Mucosa of descending colon (tissue), 3 donors: ENCODE measurements at regions not wholly inside any gene's neighbourhood (a gene's known extent, or its start where the extent isn't known, plus 50 kb on each side); places are given as distances from the start of the nearest gene placed in this dataset.

Experiments used
- ATAC-seq: fragments of 200-7000 bp; cut with Tn5 transposase; one replicate; pipeline ENCODE4 v1.9.1; 2020; ENCODE audit warnings: mild to moderate bottlenecking, moderate library complexity
- DNase-seq, 3 donors: peaks; one replicate each; pipeline ENCODE4 v3.0.0-alpha.2; 2020
- H3K36me3 ChIP-seq: fragments of 200-600 bp; one replicate; pipeline ENCODE4 v1.8.0; 2021; ENCODE audit warnings: low read depth, mild to moderate bottlenecking
- H3K4me1 ChIP-seq: fragments of 200-600 bp; one replicate; pipeline ENCODE4 v1.8.0; 2021; ENCODE audit warnings: low read depth, mild to moderate bottlenecking
- H3K4me3 ChIP-seq: fragments of 200-600 bp; one replicate; pipeline ENCODE4 v1.8.0; 2021; ENCODE audit warnings: mild to moderate bottlenecking
- H3K9me3 ChIP-seq: fragments of 200-600 bp; one replicate; pipeline ENCODE4 v1.8.0; 2021; ENCODE audit warnings: mild to moderate bottlenecking
- CTCF ChIP-seq: fragments of 200-600 bp; IDR thresholded peaks from one replicate; pipeline ENCODE4 v1.8.0; 2022; ENCODE audit warnings: antibody characterized with exemption, mild to moderate bottlenecking
- intact Hi-C, 2 donors: fragments of 100-400 bp; cut with DNase I in 1 of 2; cut with micrococcal nuclease in 1 of 2; formaldehyde crosslinking; loops; one replicate each; pipeline versions ENCODE4 v1.11.0 to v1.11.1; 2022; cut with DNase I, micrococcal nuclease
- donor health status: DM: no; HTN: no; CAD: no; lungs with moderate emphysema.
- donor health status: DM: no; HTN: no; CAD: no.
- donor health status: DM: no; HTN: yes; CAD: no.

DNA sequence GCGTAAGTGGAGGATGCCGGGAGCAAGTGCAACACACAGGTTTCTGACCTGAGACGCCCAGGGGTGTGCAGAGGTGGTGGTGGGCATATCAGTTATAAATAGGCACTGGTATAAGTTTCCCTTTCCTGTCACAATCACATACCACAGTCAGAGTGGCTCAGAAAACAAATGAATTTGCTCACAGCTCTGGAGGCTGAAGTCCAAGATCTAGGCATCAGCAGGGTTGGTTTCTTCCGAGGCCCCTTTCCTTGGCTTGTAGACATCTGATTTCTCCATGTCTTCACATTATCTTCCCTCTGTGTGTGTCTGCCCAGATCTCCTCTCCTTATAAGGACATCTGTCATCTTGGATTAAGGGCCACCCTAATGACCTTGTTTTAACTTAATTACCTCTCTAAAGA, 250.5 kb upstream of the TNRC6C start:
- H3K4me3 ChIP-seq = no peak overlapping the region
- H3K36me3 ChIP-seq = no peaks in the 10 kb centered on the region
- H3K4me1 ChIP-seq = no peaks in the 10 kb centered on the region
- H3K9me3 ChIP-seq = peaks cover 21% of the 10 kb centered on the region
- DNase-seq = no peak
- no peak for TF ChIP-seq CTCF
- intact Hi-C loops = no loop called here
- ATAC-seq = no peak

GRCh38 chr17:77708936-77709335, 249.6 kb upstream of the TNRC6C start:
- Histone ChIP-seq H3K4me3 (no peak overlapping the region), H3K36me3 (no peaks in the 10 kb centered on the region), H3K4me1 (no peaks in the 10 kb centered on the region), H3K9me3 (peaks cover 15% of the 10 kb centered on the region)
- no peak for DNase-seq
- TF ChIP-seq CTCF = no peak
- ATAC-seq = no peak
- intact Hi-C loops = no loop called here

DNA sequence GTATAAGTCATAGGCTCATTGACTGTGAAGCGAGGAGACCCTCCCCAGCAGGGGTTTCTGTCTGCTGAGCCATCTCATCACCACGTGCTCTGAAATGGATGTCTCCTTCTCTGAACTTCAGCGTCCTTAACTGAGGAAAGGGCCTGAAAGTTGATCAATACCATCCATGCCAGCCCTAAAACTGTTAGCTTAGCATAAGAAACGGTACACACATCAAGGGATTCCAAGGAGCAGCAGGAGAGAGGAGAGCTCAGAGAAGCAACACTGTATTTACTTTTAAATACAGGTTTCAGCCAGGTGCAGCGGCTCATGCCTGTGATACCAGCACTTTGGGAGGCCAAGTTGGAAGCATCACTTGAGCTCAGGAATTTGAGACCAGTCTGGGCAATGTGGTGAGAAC, 248.9 kb upstream of the TNRC6C start:
- DNase-seq = no peak
- no peak for ATAC-seq
- Histone ChIP-seq H3K36me3 (no peaks in the 10 kb centered on the region), H3K4me1 (no peaks in the 10 kb centered on the region), H3K9me3 (peaks cover 9% of the 10 kb centered on the region), H3K4me3 (no peak overlapping the region)
- intact Hi-C loops = no loop called here
- TF ChIP-seq CTCF = no peak

- ATAC-seq = no peak
- Histone ChIP-seq H3K9me3 (no peaks in the 10 kb centered on the region), H3K4me3 (no peak overlapping the region), H3K4me1 (no peaks in the 10 kb centered on the region), H3K36me3 (no peaks in the 10 kb centered on the region)
- intact Hi-C loops = no loop called here
- DNase-seq = no peak
- TF ChIP-seq CTCF = no peak
These were observed 245.9 kb upstream of the TNRC6C start for GRCh38 chr17:77712578-77712977.

- intact Hi-C loops = no loop called here
- no peak for DNase-seq
- Histone ChIP-seq H3K4me1 (no peaks in the 10 kb centered on the region), H3K36me3 (no peaks in the 10 kb centered on the region), H3K4me3 (no peak overlapping the region), H3K9me3 (no peaks in the 10 kb centered on the region)
- no peak for ATAC-seq
- TF ChIP-seq CTCF = no peak
These were observed 242.1 kb upstream of the TNRC6C start for GRCh38 chr17:77716289-77716926.
